Vagina (tissue), 2 donors: ENCODE measurements at regions not wholly inside any gene's neighbourhood (a gene's known extent, or its start where the extent isn't known, plus 50 kb on each side); places are given as distances from the start of the nearest gene placed in this dataset.

Experiments used
- CTCF ChIP-seq, 3 experiments: fragments of 450-650 bp in 2 of 3; fragments of 200-600 bp in 1 of 3; sonication (generic) in 1 of 3; IDR thresholded peaks; one replicate each; pipeline ENCODE4 v1.5.1; 2017 to 2019; ENCODE audit warnings: antibody characterized with exemption in 3 of 3, mild to moderate bottlenecking in 2 of 3, moderate library complexity in 2 of 3
- POLR2A ChIP-seq, 2 donors: fragments of 450-650 bp; IDR thresholded peaks; one replicate each; pipeline ENCODE4 v1.6.1; 2017; ENCODE audit warnings: antibody characterized with exemption in 2 of 2, mild to moderate bottlenecking in 2 of 2, moderate library complexity in 2 of 2
- POLR2AphosphoS5 ChIP-seq, 2 donors: sonication (generic); formaldehyde crosslinking; IDR thresholded peaks; one replicate each; pipeline ENCODE4 v1.9.0; 2017; ENCODE audit warnings: antibody characterized with exemption in 2 of 2, mild to moderate bottlenecking in 2 of 2, low read depth in 1 of 2; ENCODE audit not compliant: insufficient read depth in 1 of 2

GRCh38 chr4:177117256-177117655, 192.4 kb upstream of the NEIL3 start:
- TF ChIP-seq CTCF (IDR thresholded peaks at IDR 0.05) (no peak), POLR2A (IDR thresholded peaks at IDR 0.05) (no peak), POLR2AphosphoS5 (IDR thresholded peaks at IDR 0.05; ENCODE audit: insufficient read depth in 1 of 2, low read depth in 1 of 2) (no peak)
